NCI-H2029 treated with DMSO at 0.1 percent for 48 hours (cell line): ENCODE measurements at regions not wholly inside any gene's neighbourhood (a gene's known extent, or its start where the extent isn't known, plus 50 kb on each side); places are given as distances from the start of the nearest gene placed in this dataset.
"Not testable (repeated sequence)": the region's sequence is repeated elsewhere in the genome, so short reads cannot be mapped to it uniquely, and the experiment has no call there.

Experiments
- DNase-seq: peaks from one replicate; lab custom pipeline; 2025; lab: John Stamatoyannopoulos, UW

DNA sequence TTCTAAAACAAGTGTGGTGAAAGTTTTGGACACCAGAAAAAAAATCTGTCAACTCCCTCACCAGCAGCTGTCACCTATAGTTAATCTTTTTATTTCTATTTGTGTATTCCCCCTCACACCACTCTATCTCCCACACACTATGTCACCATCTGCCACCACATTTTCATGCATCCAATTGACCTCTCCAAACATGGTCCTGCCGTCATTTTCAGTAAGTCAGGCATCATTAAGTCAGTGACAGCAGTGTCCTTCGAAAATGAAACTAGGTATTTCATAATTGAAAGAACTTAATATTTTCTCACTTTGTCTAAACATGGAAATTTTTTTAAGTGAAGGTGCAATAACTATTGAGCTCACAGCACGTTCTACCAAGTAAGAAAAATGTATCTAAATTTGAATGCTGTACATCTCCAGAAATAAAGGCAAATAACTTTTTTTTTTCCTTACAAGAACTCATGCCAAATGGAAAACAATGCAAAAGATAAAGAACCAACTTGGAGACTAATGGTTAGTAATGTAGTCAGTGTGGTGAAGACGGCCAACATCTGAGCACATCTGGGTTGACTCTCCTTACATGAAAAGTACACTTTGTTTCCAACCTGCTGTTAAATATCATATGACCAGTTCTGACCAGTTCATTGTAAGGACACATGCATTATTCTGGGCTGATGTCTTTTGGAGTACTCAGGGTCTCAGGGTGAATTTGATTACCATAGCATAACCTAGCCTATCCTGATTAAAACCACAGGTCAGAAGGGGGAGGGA is 623.3 kb upstream of the MANEA start:
- no peak for DNase-seq

DNA sequence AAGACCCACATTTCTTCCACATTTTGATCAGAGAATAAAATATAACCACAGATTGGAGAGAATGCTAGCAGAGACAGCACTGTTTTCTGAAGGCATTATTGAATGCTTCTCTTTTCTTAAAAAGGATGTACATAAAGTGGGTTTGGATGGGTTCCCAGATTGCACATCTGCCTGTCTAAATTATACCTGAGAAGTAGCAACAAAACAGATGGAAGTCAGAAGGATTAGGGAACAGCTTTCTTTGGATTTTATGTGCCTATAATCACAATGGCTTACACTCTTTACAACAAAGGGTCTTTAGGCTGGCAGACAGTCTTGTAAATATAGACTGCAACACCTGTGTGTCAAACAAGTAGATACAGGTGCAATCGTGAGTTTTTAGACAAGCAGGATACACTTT is 622.2 kb upstream of the MANEA start:
- peak; percentile 7 for DNase-seq

DNA sequence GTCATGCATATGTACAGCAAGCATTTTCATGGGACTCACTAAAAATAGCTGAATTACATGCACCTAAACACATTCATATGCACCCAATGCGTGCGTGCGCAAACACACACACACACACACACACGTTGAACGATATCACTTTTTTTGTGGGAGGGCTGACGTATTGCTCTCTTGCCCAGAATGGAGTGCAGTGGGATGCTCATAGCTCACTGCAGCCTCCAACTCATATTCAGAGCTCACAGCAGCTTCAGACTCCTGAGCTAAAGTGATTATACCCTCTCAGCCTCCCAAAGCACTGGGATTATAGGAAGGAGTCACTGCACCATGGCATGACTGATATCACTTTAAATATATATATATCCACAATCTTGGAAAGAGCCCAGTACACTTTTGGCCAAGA is 620.4 kb upstream of the MANEA start:
- DNase-seq, result no peak

DNA sequence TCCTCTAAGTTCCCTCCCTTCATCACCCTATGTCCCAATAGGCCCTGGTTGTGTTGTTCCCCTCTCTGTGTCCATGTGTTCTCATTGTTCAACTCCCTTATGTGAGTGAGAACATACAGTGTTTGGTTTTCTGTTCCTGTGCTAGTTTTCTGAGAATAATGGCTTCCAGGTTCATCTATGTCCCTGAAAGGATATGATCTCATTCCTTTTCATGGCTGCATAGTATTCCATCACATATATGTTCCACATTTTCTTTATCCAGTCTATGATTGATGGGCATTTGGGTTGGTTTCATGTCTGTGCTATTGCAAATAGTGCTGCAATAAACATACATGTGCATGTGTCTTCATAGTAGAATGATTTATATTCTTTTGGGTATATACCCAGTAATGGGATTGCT is 612.6 kb upstream of the MANEA start:
- not testable (repeated sequence) for DNase-seq

DNA sequence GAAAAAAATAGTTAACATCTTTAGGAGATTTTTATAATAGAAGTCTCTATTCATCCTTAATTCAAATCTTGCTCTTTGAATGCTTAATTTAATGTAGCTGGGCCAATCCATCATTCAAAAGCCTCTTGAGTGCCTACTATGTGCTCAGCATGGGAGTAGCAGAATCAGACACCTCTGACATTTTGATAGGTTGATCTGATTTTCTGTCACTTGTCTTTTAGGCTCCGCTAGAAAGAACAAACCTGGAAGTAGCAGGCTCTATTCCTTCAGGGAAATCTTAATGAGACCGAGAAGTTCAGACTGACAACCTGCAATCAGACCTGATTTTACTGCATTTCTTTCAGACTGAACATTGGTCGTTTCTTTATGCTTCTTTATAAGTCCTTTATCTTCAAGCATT is 588.6 kb upstream of the MANEA start:
- no peak for DNase-seq

DNA sequence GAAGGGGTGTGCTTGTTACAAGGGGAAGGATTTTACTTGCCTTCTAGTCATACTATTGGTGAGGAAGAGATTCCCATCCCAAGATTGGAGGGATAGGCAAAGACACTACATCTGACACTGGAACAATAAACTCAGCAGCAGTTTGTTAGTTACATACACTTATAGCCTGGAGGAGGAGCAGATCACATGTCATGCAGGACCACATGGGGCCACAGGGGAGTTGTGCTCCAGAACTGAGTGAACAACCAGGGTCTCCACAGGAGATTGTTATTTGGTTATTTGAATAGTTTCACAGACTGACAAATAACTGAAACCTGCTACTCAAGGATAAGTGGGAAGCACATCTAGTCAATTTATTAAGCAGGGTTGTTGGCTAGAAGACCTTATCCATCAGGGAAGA is 559.4 kb upstream of the MANEA start:
- no peak for DNase-seq
